Neural progenitor cell (in vitro differentiated cells): ENCODE measurements at regions not wholly inside any gene's neighbourhood (a gene's known extent, or its start where the extent isn't known, plus 50 kb on each side); places are given as distances from the start of the nearest gene placed in this dataset.

Source experiments
- DNase-seq: peaks from one replicate; pipeline ENCODE4 v3.0.0-alpha.2; 2016; ENCODE audit warnings: low spot score
- H2AFZ ChIP-seq: fragments of 200-600 bp; sonication (generic); replicated peaks from 2 replicates; pipeline ENCODE4 v1.6.1; 2016; ENCODE audit warnings: antibody characterized with exemption
- H3F3A ChIP-seq: fragments of 200-600 bp; sonication (generic); 2 replicates; pipeline ENCODE4 v1.6.1; 2016; ENCODE audit warnings: antibody characterized with exemption, low read depth
- H3K27ac ChIP-seq: fragments of 200-600 bp; sonication (generic); 2 replicates; pipeline ENCODE4 v1.5.1; 2016; ENCODE audit warnings: mild to moderate bottlenecking
- H3K27me3 ChIP-seq: fragments of 200-600 bp; sonication (generic); 2 replicates; pipeline ENCODE4 v1.6.1; 2016; ENCODE audit warnings: mild to moderate bottlenecking, moderate library complexity
- H3K36me3 ChIP-seq: fragments of 200-600 bp; sonication (generic); 2 replicates; pipeline ENCODE4 v1.5.1; 2016
- H3K4me1 ChIP-seq: fragments of 200-600 bp; sonication (generic); 2 replicates; pipeline ENCODE4 v1.6.1; 2016; ENCODE audit warnings: mixed run types
- H3K4me2 ChIP-seq: fragments of 200-600 bp; sonication (generic); 2 replicates; pipeline ENCODE4 v1.6.1; 2016
- H3K4me3 ChIP-seq: fragments of 200-600 bp; sonication (generic); 2 replicates; pipeline ENCODE4 v1.5.1; 2016
- H3K79me2 ChIP-seq: fragments of 200-600 bp; sonication (generic); 2 replicates; pipeline ENCODE4 v1.6.1; 2016; ENCODE audit warnings: low read depth
- H3K9ac ChIP-seq: fragments of 200-600 bp; sonication (generic); 2 replicates; pipeline ENCODE4 v1.6.1; 2016
- H3K9me3 ChIP-seq: fragments of 200-600 bp; sonication (generic); 2 replicates; pipeline ENCODE4 v1.5.1; 2016; ENCODE audit warnings: low read depth
- H4K20me1 ChIP-seq: fragments of 200-600 bp; sonication (generic); 2 replicates; pipeline ENCODE4 v1.6.1; 2016; ENCODE audit warnings: low read depth
- H3K27ac Mint-ChIP-seq: 3 replicates; pipeline ENCODE4 v1.8.0; 2021; ENCODE audit warnings: mixed read lengths
- H3K27me3 Mint-ChIP-seq: 2 replicates; pipeline ENCODE4 v1.8.0; 2022; ENCODE audit warnings: low read depth, mild to moderate bottlenecking, inconsistent platforms, moderate library complexity, mixed read lengths; ENCODE audit not compliant: insufficient read depth
- H3K36me3 Mint-ChIP-seq: 3 replicates; pipeline ENCODE4 v1.8.0; 2021; ENCODE audit warnings: mixed read lengths
- H3K4me1 Mint-ChIP-seq: 3 replicates; pipeline ENCODE4 v1.8.0; 2021; ENCODE audit warnings: mixed read lengths
- H3K4me3 Mint-ChIP-seq: 3 replicates; pipeline ENCODE4 v1.8.0; 2021; ENCODE audit warnings: mild to moderate bottlenecking, moderate library complexity, mixed read lengths
- H3K9me3 Mint-ChIP-seq: 3 replicates; pipeline ENCODE4 v1.8.0; 2020; ENCODE audit warnings: mixed read lengths
- CTCF ChIP-seq: fragments of 200-600 bp; sonication (generic); IDR thresholded peaks from 2 replicates; pipeline ENCODE4 v1.5.1; 2017; ENCODE audit warnings: antibody characterized with exemption, mild to moderate bottlenecking
- EZH2 ChIP-seq: fragments of 200-600 bp; sonication (generic); IDR thresholded peaks from 2 replicates; pipeline ENCODE4 v1.6.1; 2017; ENCODE audit warnings: antibody characterized with exemption, mild to moderate bottlenecking, moderate library complexity
- EZH2phosphoT487 ChIP-seq: fragments of 200-600 bp; sonication (generic); IDR thresholded peaks from 2 replicates; pipeline ENCODE4 v1.6.1; 2017; ENCODE audit warnings: antibody characterized with exemption

- TF ChIP-seq CTCF (no peak), EZH2 (no peak), EZH2phosphoT487 (no peak)
- Histone ChIP-seq H3K79me2 (peaks cover 8% of the 10 kb centered on the region), H4K20me1 (peaks cover 36% of the 10 kb centered on the region), H2AFZ (no peak overlapping the region), H3K36me3 (no peaks in the 10 kb centered on the region), H3K4me3 (no peak overlapping the region), H3K27ac (no peak overlapping the region), H3F3A (peaks cover 46% of the 10 kb centered on the region), H3K9me3 (no peaks in the 10 kb centered on the region), H3K9ac (no peak overlapping the region), H3K27me3 (no peaks in the 10 kb centered on the region), H3K4me2 (no peak overlapping the region), H3K4me1 (peaks cover 23% of the 10 kb centered on the region)
- Mint-ChIP-seq H3K4me3 (no peak overlapping the region), H3K4me1 (peaks cover 45% of the 10 kb centered on the region), H3K27ac (peak overlapping the region; percentile 64), H3K36me3 (peaks cover 3% of the 10 kb centered on the region), H3K27me3 (peaks cover 5% of the 10 kb centered on the region), H3K9me3 (no peaks in the 10 kb centered on the region)
- DNase-seq: no peak
Measured at GRCh38 chr12:124442281-124442680, 125.1 kb downstream of the NCOR2 start.

- H3K27me3 Mint-ChIP-seq: peaks cover 8% of the 10 kb centered on the region
- H3K4me3 Mint-ChIP-seq: no peak overlapping the region
- Histone ChIP-seq H3K4me3 (no peak overlapping the region), H3K36me3 (no peaks in the 10 kb centered on the region), H2AFZ (no peak overlapping the region), H3K9ac (no peak overlapping the region), H3K27me3 (no peaks in the 10 kb centered on the region), H4K20me1 (peaks cover 42% of the 10 kb centered on the region), H3K4me1 (peaks cover 23% of the 10 kb centered on the region), H3K4me2 (peak overlapping the region; percentile 2), H3K79me2 (peaks cover 8% of the 10 kb centered on the region), H3K27ac (peak overlapping the region; percentile 39), H3F3A (peaks cover 53% of the 10 kb centered on the region), H3K9me3 (no peaks in the 10 kb centered on the region)
- no peak for TF ChIP-seq EZH2phosphoT487
- no peak for TF ChIP-seq CTCF
- TF ChIP-seq EZH2: no peak
- H3K4me1 Mint-ChIP-seq: peaks cover 48% of the 10 kb centered on the region
- H3K9me3 Mint-ChIP-seq: no peaks in the 10 kb centered on the region
- H3K36me3 Mint-ChIP-seq: peaks cover 3% of the 10 kb centered on the region
- H3K27ac Mint-ChIP-seq: peak overlapping the region; percentile 1
- no peak for DNase-seq
Measured at GRCh38 chr12:124441443-124442194, 125.8 kb downstream of the NCOR2 start.

GRCh38 chr12:124440841-124441381 is 126.5 kb downstream of the NCOR2 start:
- Histone ChIP-seq H3K9ac (no peak overlapping the region), H3K27me3 (no peaks in the 10 kb centered on the region), H3K9me3 (no peaks in the 10 kb centered on the region), H3K27ac (peak overlapping the region; percentile 39), H4K20me1 (peaks cover 47% of the 10 kb centered on the region), H3K4me3 (no peak overlapping the region), H3K4me2 (peak overlapping the region; percentile 2), H3K36me3 (no peaks in the 10 kb centered on the region), H3K79me2 (peaks cover 8% of the 10 kb centered on the region), H2AFZ (no peak overlapping the region), H3K4me1 (peaks cover 22% of the 10 kb centered on the region), H3F3A (peaks cover 55% of the 10 kb centered on the region)
- Mint-ChIP-seq H3K4me3 (no peak overlapping the region), H3K27ac (peak overlapping the region; percentile 1), H3K36me3 (peaks cover 3% of the 10 kb centered on the region), H3K4me1 (peaks cover 47% of the 10 kb centered on the region), H3K27me3 (peaks cover 13% of the 10 kb centered on the region), H3K9me3 (no peaks in the 10 kb centered on the region)
- no peak for TF ChIP-seq CTCF
- TF ChIP-seq EZH2: no peak
- TF ChIP-seq EZH2phosphoT487: no peak
- DNase-seq: peak; percentile 31
